HepG2 (cell line): ENCODE measurements at regions not wholly inside any gene's neighbourhood (a gene's known extent, or its start where the extent isn't known, plus 50 kb on each side); places are given as distances from the start of the nearest gene placed in this dataset.

Experiments
- ATAC-seq: fragments of 200-7000 bp; cut with Tn5 transposase; 3 replicates; pipeline ENCODE4 v1.9.1; 2020; ENCODE audit warnings: mild to moderate bottlenecking, moderate library complexity
- BruUV-seq: library from RNA; stranded (reverse); fragments of 400-500 nt; replicated peaks from 2 replicates; lab custom pipeline; 2021; lab: Mats Ljungman, UMichigan
- CTCF ChIA-PET: fragments of 300-600 bp; formaldehyde crosslinking; extraction: SDS; loops from one replicate; lab custom pipeline; 2021; ENCODE audit warnings: low total read pairs, inconsistent platforms, low intra/inter-chr PET ratio; lab: Yijun Ruan, JAX
- POLR2A ChIA-PET: fragments of 350-600 bp; sonication (Branson Sonifier 250); formaldehyde crosslinking; loops from one replicate; lab custom pipeline; 2020; ENCODE audit warnings: antibody characterized with exemption, inconsistent platforms; lab: Yijun Ruan, JAX
- DNase-seq: peaks from one replicate; pipeline ENCODE4 v3.0.0-alpha.2; 2015; ENCODE audit warnings: low spot score
- FAIRE-seq: peaks from 3 replicates; lab custom pipeline; 2011; peaks lifted over from hg19 to GRCh38; lab: Jason Lieb, UNC
- H2AFZ ChIP-seq: one replicate; pipeline ENCODE4 v1.6.1; 2011; ENCODE audit warnings: low read length, inconsistent platforms
- H3K27ac ChIP-seq: fragments of 300-600 bp; 3 replicates; pipeline ENCODE4 v1.8.0; 2011; ENCODE audit warnings: mixed run types, mild to moderate bottlenecking, mixed read lengths, low read length, inconsistent platforms; ENCODE audit not compliant: insufficient read depth; ENCODE audit errors: extremely low read length
- H3K27me3 ChIP-seq, 2 experiments: fragments of 200-600 bp in 1 of 2; 2 replicates in 1 of 2; 3 replicates in 1 of 2; pipeline versions ENCODE4 v1.6.0 to v1.8.0; 2011; ENCODE audit warnings: low read length in 2 of 2, mild to moderate bottlenecking in 2 of 2, moderate library complexity in 2 of 2, inconsistent platforms in 1 of 2; ENCODE audit not compliant: insufficient read depth in 2 of 2, control insufficient read depth in 1 of 2
- H3K36me3 ChIP-seq, 2 experiments: fragments of 200-600 bp in 1 of 2; replicated peaks in 1 of 2; 2 replicates in 1 of 2; 3 replicates in 1 of 2; pipeline versions ENCODE4 v1.5.1 to v1.8.0; 2011; ENCODE audit warnings: low read length in 2 of 2, inconsistent platforms in 1 of 2; ENCODE audit not compliant: insufficient read depth in 2 of 2, control insufficient read depth in 1 of 2
- H3K4me1 ChIP-seq: 2 replicates; pipeline ENCODE4 v1.5.1; 2012; ENCODE audit warnings: low read length, inconsistent platforms; ENCODE audit not compliant: insufficient read depth
- H3K4me2 ChIP-seq: 2 replicates; pipeline ENCODE4 v1.6.0; 2011; ENCODE audit warnings: low read depth, low read length, inconsistent platforms
- H3K4me3 ChIP-seq, 3 experiments: fragments of 200-600 bp in 1 of 3; sonication (generic), shearing (Covaris generic) in 1 of 3; replicated peaks in 1 of 3; 2 replicates each; pipeline ENCODE4 v1.5.1; 2011 to 2016; ENCODE audit warnings: low read length in 3 of 3, inconsistent platforms in 2 of 3, low read depth in 2 of 3, mild to moderate bottlenecking in 2 of 3, control low read depth in 1 of 3, mixed read lengths in 1 of 3; ENCODE audit not compliant: insufficient read depth in 1 of 3
- H3K79me2 ChIP-seq: one replicate; pipeline ENCODE4 v1.6.1; 2011; ENCODE audit warnings: low read length, inconsistent platforms; ENCODE audit not compliant: insufficient read depth
- H3K9ac ChIP-seq: 2 replicates; pipeline ENCODE4 v1.6.0; 2011; ENCODE audit warnings: mild to moderate bottlenecking, low read depth, low read length, inconsistent platforms; ENCODE audit not compliant: insufficient read depth
- H3K9me3 ChIP-seq: 2 replicates; pipeline ENCODE4 v1.5.1; 2012; ENCODE audit warnings: mild to moderate bottlenecking, low read length
- H4K20me1 ChIP-seq: 2 replicates; pipeline ENCODE4 v1.6.0; 2011; ENCODE audit warnings: inconsistent platforms, mild to moderate bottlenecking, low read length, moderate library complexity; ENCODE audit not compliant: insufficient read depth
- ARNT ChIP-seq: fragments of 450-650 bp; IDR thresholded peaks from 2 replicates; pipeline ENCODE4 v1.6.1; 2017
- CENPX ChIP-seq: sonication (generic); formaldehyde crosslinking; IDR thresholded peaks from 2 replicates; pipeline ENCODE4 v1.9.0; 2021; ENCODE audit warnings: mild to moderate bottlenecking, missing genetic modification reagents, moderate library complexity
- GPBP1L1 ChIP-seq: sonication (generic); formaldehyde crosslinking; IDR thresholded peaks from 2 replicates; pipeline ENCODE4 v1.5.0; 2020; ENCODE audit warnings: mild to moderate bottlenecking, missing genetic modification reagents
- MTERF4 ChIP-seq: sonication (generic); formaldehyde crosslinking; IDR thresholded peaks from 2 replicates; pipeline ENCODE4 v1.8.0; 2023; ENCODE audit warnings: mild to moderate bottlenecking, missing genetic modification reagents
- PRPF4 ChIP-seq: fragments of 200-400 bp; formaldehyde crosslinking; IDR thresholded peaks from 2 replicates; pipeline ENCODE4 v1.6.1; 2016; ENCODE audit warnings: low read length, low read depth; ENCODE audit not compliant: poor library complexity, severe bottlenecking
- RAD21 ChIP-seq: fragments of 450-650 bp; formaldehyde crosslinking; IDR thresholded peaks from 2 replicates; pipeline ENCODE4 v1.5.0; 2020; ENCODE audit warnings: mild to moderate bottlenecking
- RBAK ChIP-seq: sonication (generic); formaldehyde crosslinking; IDR thresholded peaks from 2 replicates; pipeline ENCODE4 v1.5.1; 2020; ENCODE audit warnings: mild to moderate bottlenecking, missing genetic modification reagents
- REXO4 ChIP-seq: sonication (generic); formaldehyde crosslinking; IDR thresholded peaks from 2 replicates; pipeline ENCODE4 v1.8.0; 2022; ENCODE audit warnings: missing genetic modification reagents, mild to moderate bottlenecking, borderline replicate concordance
- ZNF264 ChIP-seq: sonication (generic); formaldehyde crosslinking; IDR thresholded peaks from 2 replicates; pipeline ENCODE4 v1.4.0; 2020; ENCODE audit warnings: missing genetic modification reagents
- ZNF432 ChIP-seq: sonication (generic); formaldehyde crosslinking; IDR thresholded peaks from 2 replicates; pipeline ENCODE4 v1.5.0; 2020; ENCODE audit warnings: missing genetic modification reagents, mild to moderate bottlenecking, borderline replicate concordance
- ZNF644 ChIP-seq: IDR thresholded peaks from 2 replicates; pipeline ENCODE4 v1.6.1; 2016; ENCODE audit warnings: low read depth
- in situ Hi-C: cut with HindIII; loops from 2 replicates; pipeline ENCODE4 v1.10.0; 2017; ENCODE audit warnings: low pct_unique_long_range_greater_than_20kb; ENCODE audit not compliant: extremely low pct_ligation_motif_present
- intact Hi-C: fragments of 100-400 bp; cut with micrococcal nuclease; formaldehyde crosslinking; loops from one replicate; pipeline ENCODE4 v1.10.0; 2022; ENCODE audit not compliant: unreplicated experiment
- TF ChIP-seq, protein P1 (sequence below): sonication (generic); formaldehyde crosslinking; IDR thresholded peaks from 2 replicates; pipeline ENCODE4 v1.4.0; 2020; ENCODE audit warnings: missing genetic modification reagents
- TF ChIP-seq, protein P2 (sequence below): sonication (generic); formaldehyde crosslinking; IDR thresholded peaks from 2 replicates; pipeline ENCODE4 v1.9.0; 2021; ENCODE audit warnings: missing genetic modification reagents, borderline replicate concordance

- Histone ChIP-seq H4K20me1 (no peaks in the 10 kb centered on the region), H3K9me3 (peaks cover 20% of the 10 kb centered on the region; the same call in 1 of the 2 replicates), H3K79me2 (no peaks in the 10 kb centered on the region), H3K4me1 (no peaks in the 10 kb centered on the region), H3K27ac (no peak overlapping the region), H3K4me3 (no peak overlapping the region), H3K9ac (no peak overlapping the region), H3K27me3 (no peaks in the 10 kb centered on the region), H2AFZ (no peak overlapping the region), H3K36me3 (no peaks in the 10 kb centered on the region), H3K4me2 (no peak overlapping the region)
- intact Hi-C loops (no loop called here), in situ Hi-C loops (no loop called here)
- TF ChIP-seq CENPX (no peak), ZNF644 (no peak), ZNF432 (CRISPR knock-in tag) (no peak), PRPF4 (no peak), REXO4 (CRISPR knock-in tag) (no peak), MTERF4 (CRISPR knock-in tag) (no peak), ZNF264 (CRISPR knock-in tag) (no peak), GPBP1L1 (CRISPR knock-in tag) (no peak), RBAK (CRISPR knock-in tag) (no peak), ARNT (no peak), RAD21 (CRISPR knock-in tag) (no peak)
- TF ChIP-seq, protein P1, sequence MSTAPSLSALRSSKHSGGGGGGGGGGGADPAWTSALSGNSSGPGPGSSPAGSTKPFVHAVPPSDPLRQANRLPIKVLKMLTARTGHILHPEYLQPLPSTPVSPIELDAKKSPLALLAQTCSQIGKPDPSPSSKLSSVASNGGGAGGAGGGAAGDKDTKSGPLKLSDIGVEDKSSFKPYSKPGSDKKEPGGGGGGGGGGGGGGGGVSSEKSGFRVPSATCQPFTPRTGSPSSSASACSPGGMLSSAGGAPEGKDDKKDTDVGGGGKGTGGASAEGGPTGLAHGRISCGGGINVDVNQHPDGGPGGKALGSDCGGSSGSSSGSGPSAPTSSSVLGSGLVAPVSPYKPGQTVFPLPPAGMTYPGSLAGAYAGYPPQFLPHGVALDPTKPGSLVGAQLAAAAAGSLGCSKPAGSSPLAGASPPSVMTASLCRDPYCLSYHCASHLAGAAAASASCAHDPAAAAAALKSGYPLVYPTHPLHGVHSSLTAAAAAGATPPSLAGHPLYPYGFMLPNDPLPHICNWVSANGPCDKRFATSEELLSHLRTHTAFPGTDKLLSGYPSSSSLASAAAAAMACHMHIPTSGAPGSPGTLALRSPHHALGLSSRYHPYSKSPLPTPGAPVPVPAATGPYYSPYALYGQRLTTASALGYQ (CRISPR knock-in tag): no peak
- TF ChIP-seq, protein P2, sequence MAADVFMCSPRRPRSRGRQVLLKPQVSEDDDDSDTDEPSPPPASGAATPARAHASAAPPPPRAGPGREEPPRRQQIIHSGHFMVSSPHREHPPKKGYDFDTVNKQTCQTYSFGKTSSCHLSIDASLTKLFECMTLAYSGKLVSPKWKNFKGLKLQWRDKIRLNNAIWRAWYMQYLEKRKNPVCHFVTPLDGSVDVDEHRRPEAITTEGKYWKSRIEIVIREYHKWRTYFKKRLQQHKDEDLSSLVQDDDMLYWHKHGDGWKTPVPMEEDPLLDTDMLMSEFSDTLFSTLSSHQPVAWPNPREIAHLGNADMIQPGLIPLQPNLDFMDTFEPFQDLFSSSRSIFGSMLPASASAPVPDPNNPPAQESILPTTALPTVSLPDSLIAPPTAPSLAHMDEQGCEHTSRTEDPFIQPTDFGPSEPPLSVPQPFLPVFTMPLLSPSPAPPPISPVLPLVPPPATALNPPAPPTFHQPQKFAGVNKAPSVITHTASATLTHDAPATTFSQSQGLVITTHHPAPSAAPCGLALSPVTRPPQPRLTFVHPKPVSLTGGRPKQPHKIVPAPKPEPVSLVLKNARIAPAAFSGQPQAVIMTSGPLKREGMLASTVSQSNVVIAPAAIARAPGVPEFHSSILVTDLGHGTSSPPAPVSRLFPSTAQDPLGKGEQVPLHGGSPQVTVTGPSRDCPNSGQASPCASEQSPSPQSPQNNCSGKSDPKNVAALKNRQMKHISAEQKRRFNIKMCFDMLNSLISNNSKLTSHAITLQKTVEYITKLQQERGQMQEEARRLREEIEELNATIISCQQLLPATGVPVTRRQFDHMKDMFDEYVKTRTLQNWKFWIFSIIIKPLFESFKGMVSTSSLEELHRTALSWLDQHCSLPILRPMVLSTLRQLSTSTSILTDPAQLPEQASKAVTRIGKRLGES: no peak
- no peak for FAIRE-seq
- DNase-seq: no peak
- no TSS peak for BruUV-seq
- ChIA-PET POLR2A (no interaction called here), CTCF (no interaction called here)
- no peak for ATAC-seq
These were observed 92.9 kb upstream of the NEGR1 start for GRCh38 chr1:72375226-72375625.
